GM13976 (cell line): ENCODE measurements at regions not wholly inside any gene's neighbourhood (a gene's known extent, or its start where the extent isn't known, plus 50 kb on each side); places are given as distances from the start of the nearest gene placed in this dataset.

Experiments used
- DNase-seq: peaks from one replicate; pipeline ENCODE4 v3.0.0; 2012; ENCODE audit warnings: low spot score
- CTCF ChIP-seq: IDR thresholded peaks from 2 replicates; pipeline ENCODE4 v1.5.1; 2012; ENCODE audit warnings: borderline replicate concordance, mild to moderate bottlenecking; ENCODE audit not compliant: insufficient read depth; ENCODE audit errors: extremely low read depth, missing control alignments, control extremely low read depth
- in situ Hi-C: fragments of 300-500 bp; cut with MboI; formaldehyde crosslinking; loops from one replicate; pipeline ENCODE4 v1.12.0; 2022; ENCODE audit warnings: low sequenced_read_pairs, mixed read lengths, inconsistent platforms; ENCODE audit not compliant: unreplicated experiment

DNA sequence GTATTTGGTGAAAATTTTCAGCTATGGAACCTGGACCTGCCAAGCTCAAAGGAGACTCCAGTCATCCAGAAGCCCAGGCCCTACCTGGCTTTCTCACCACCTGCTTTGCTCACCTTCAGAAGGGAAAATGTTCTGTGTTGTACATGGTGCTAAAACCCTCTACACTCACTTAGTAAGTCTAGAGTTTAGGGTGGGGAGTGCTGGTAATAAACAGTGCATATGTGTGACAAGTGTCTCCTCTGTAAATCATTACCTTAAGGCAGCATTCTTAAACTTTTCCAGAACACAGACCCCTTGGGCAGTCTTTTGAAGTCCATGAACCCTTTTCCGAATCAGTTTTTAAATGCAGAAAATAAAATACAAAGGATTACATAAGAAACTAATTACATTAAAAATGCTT is 248.8 kb upstream of the PIK3R1 start:
- in situ Hi-C loops, result no loop called here
- no peak for TF ChIP-seq CTCF
- DNase-seq, result no peak

- TF ChIP-seq CTCF, result no peak
- in situ Hi-C loops, result no loop called here
- no peak for DNase-seq
Observed at GRCh38 chr5:67964619-67965018, 250.9 kb upstream of the PIK3R1 start.

- DNase-seq, result no peak
- no peak for TF ChIP-seq CTCF
- in situ Hi-C loops, result no loop called here
Observed at GRCh38 chr5:67963789-67964519, 251.6 kb upstream of the PIK3R1 start.

- no peak for DNase-seq
- TF ChIP-seq CTCF, result no peak
- in situ Hi-C loops, result no loop called here
Observed at GRCh38 chr5:67960939-67961338, 254.6 kb upstream of the PIK3R1 start.

- in situ Hi-C loops, result no loop called here
- no peak for TF ChIP-seq CTCF
- DNase-seq, result no peak
Observed at GRCh38 chr5:67957374-67957773, 258.2 kb upstream of the PIK3R1 start.

GRCh38 chr5:67954351-67954750 is 261.2 kb upstream of the PIK3R1 start:
- in situ Hi-C loops, result no loop called here
- TF ChIP-seq CTCF, result no peak
- DNase-seq, result no peak
